Lower lobe of right lung (tissue), 2 donors: ENCODE measurements at regions not wholly inside any gene's neighbourhood (a gene's known extent, or its start where the extent isn't known, plus 50 kb on each side); places are given as distances from the start of the nearest gene placed in this dataset.

Source experiments
- ATAC-seq, 2 donors: fragments of 200-7000 bp; cut with Tn5 transposase; one replicate each; pipeline ENCODE4 v1.9.1; 2020 to 2022; ENCODE audit warnings: mild to moderate bottlenecking in 2 of 2, moderate library complexity in 2 of 2
- DNase-seq: peaks from one replicate; pipeline ENCODE4 v3.0.0-alpha.2; 2020
- H3K27ac ChIP-seq: fragments of 200-600 bp; one replicate; pipeline ENCODE4 v1.8.0; 2022
- H3K27me3 ChIP-seq: fragments of 200-600 bp; one replicate; pipeline ENCODE4 v1.8.0; 2022; ENCODE audit warnings: low read depth
- H3K36me3 ChIP-seq: fragments of 200-600 bp; one replicate; pipeline ENCODE4 v1.8.0; 2022; ENCODE audit warnings: mild to moderate bottlenecking
- H3K4me1 ChIP-seq: fragments of 200-600 bp; one replicate; pipeline ENCODE4 v1.8.0; 2022
- H3K4me3 ChIP-seq: fragments of 200-600 bp; one replicate; pipeline ENCODE4 v1.8.0; 2022; ENCODE audit warnings: mild to moderate bottlenecking
- H3K9me3 ChIP-seq: fragments of 200-600 bp; one replicate; pipeline ENCODE4 v1.8.0; 2022
- CTCF ChIP-seq: fragments of 200-600 bp; IDR thresholded peaks from one replicate; pipeline ENCODE4 v1.8.0; 2022; ENCODE audit warnings: antibody characterized with exemption, mild to moderate bottlenecking
- intact Hi-C: fragments of 100-400 bp; cut with DNase I; formaldehyde crosslinking; loops from one replicate; pipeline ENCODE4 v1.11.0; 2022
- donor health status: DM: no; HTN: yes; CAD: no; lungs with severe emphysema.

DNA sequence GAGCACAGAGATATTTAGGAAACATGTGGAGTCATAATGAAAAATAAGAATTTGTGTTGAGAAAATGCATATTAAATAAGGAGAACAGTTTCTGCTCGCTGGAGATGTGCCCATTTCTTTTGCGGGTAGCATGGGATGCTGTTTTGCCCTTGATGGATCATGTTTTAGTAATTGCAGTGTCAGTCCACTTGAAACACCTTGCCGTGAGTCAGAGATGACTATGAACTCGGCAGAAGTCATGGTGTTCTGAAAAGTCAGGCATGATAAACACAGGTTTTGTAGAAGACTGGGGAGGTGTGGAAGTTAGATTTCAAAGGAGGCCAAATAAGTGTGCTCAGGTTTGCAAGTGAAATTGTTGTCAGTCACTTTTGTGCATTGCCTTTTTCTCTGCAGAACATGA lies 315.0 kb upstream of the LRRC7 start:
- no peak for TF ChIP-seq CTCF
- Histone ChIP-seq H3K4me1 (no peaks in the 10 kb centered on the region), H3K4me3 (no peak overlapping the region), H3K36me3 (no peaks in the 10 kb centered on the region), H3K9me3 (no peaks in the 10 kb centered on the region), H3K27ac (no peak overlapping the region), H3K27me3 (no peaks in the 10 kb centered on the region)
- intact Hi-C loops = no loop called here
- DNase-seq (no peak), ATAC-seq (no peak)

- no peaks in the 10 kb centered on the region for H3K9me3 ChIP-seq
- H3K36me3 ChIP-seq = no peaks in the 10 kb centered on the region
- H3K4me1 ChIP-seq = no peaks in the 10 kb centered on the region
- no peak for ATAC-seq
- no peak for TF ChIP-seq CTCF
- intact Hi-C loops = no loop called here
- no peaks in the 10 kb centered on the region for H3K27me3 ChIP-seq
- H3K4me3 ChIP-seq = no peak overlapping the region
- no peak for DNase-seq
- no peak overlapping the region for H3K27ac ChIP-seq
Observed at GRCh38 chr1:69256036-69256435, 311.7 kb upstream of the LRRC7 start.

- no peak for TF ChIP-seq CTCF
- intact Hi-C loops = no loop called here
- DNase-seq (no peak), ATAC-seq (no peak)
- no peak overlapping the region for H3K27ac ChIP-seq
- H3K4me1 ChIP-seq = no peaks in the 10 kb centered on the region
- no peaks in the 10 kb centered on the region for H3K9me3 ChIP-seq
- no peaks in the 10 kb centered on the region for H3K27me3 ChIP-seq
- no peak overlapping the region for H3K4me3 ChIP-seq
- no peaks in the 10 kb centered on the region for H3K36me3 ChIP-seq
Observed at GRCh38 chr1:69258842-69259241, 308.9 kb upstream of the LRRC7 start.

DNA sequence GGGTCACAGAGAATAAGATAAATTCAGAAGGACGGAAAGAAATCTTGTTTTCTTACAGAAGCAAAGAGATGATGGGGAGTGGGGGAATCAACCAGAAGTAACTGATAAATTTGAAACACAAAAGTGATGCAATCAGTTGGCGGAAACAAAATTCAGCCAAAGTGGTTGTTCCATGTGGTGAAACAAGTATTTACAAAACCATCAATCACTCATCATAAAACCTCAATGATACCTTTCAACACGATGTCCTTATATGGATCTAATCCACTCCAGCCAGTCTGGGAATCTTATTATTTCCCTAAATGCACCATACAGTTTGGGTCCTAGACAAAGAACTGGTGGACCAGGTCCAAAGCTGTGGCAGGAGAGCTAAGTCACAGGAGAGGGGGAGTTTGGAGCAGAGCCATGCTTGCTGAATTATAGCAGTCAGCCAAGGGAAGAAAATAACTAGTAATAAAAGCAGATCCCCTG lies 303.8 kb upstream of the LRRC7 start:
- Histone ChIP-seq H3K9me3 (no peaks in the 10 kb centered on the region), H3K4me3 (no peak overlapping the region), H3K36me3 (no peaks in the 10 kb centered on the region), H3K27me3 (no peaks in the 10 kb centered on the region), H3K27ac (no peak overlapping the region), H3K4me1 (no peaks in the 10 kb centered on the region)
- DNase-seq = no peak
- ATAC-seq = no peak
- TF ChIP-seq CTCF = no peak
- intact Hi-C loops = no loop called here

- Histone ChIP-seq H3K4me3 (no peak overlapping the region), H3K9me3 (no peaks in the 10 kb centered on the region), H3K4me1 (no peaks in the 10 kb centered on the region), H3K27ac (no peak overlapping the region), H3K27me3 (no peaks in the 10 kb centered on the region), H3K36me3 (no peaks in the 10 kb centered on the region)
- DNase-seq (no peak), ATAC-seq (no peak)
- intact Hi-C loops = no loop called here
- TF ChIP-seq CTCF = no peak
Observed at GRCh38 chr1:69269491-69269890, 298.2 kb upstream of the LRRC7 start.

DNA sequence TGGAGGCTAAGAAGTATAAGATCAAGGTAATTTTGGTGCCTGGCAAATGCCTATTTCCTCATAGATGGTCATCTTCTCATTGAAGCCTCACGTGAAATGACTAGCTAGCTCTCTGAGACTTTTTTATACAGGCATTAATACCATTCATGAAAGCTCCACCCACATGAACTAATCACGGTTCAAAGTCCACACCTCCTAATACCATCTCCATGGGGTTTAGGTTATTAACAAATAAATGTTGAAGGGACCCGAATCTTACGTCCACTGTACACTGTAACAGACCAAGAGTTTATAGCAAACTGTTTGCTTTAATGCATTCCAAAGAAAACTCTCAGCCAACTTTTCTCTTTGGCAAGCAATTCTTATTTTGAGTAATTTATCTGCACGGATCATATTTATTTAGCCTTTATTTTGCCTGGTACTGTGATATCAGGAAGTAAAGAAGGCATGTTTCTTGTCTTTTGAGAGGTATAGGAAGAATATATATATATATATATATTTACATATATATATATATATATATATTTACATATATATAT lies 296.1 kb upstream of the LRRC7 start:
- no peaks in the 10 kb centered on the region for H3K27me3 ChIP-seq
- no peak for TF ChIP-seq CTCF
- H3K9me3 ChIP-seq = no peaks in the 10 kb centered on the region
- H3K4me1 ChIP-seq = no peaks in the 10 kb centered on the region
- no peak for ATAC-seq
- intact Hi-C loops = no loop called here
- H3K36me3 ChIP-seq = no peaks in the 10 kb centered on the region
- DNase-seq = no peak
- no peak overlapping the region for H3K4me3 ChIP-seq
- H3K27ac ChIP-seq = no peak overlapping the region
